Muscle layer of duodenum (tissue), 2 donors: ENCODE measurements at regions not wholly inside any gene's neighbourhood (a gene's known extent, or its start where the extent isn't known, plus 50 kb on each side); places are given as distances from the start of the nearest gene placed in this dataset.
"Not testable (repeated sequence)": the region's sequence is repeated elsewhere in the genome, so short reads cannot be mapped to it uniquely, and the experiment has no call there.

ENCODE experiments used
- H3K27ac ChIP-seq: one replicate; pipeline ENCODE4 v1.7.0; 2013; ENCODE audit warnings: mild to moderate bottlenecking, low read length
- H3K27me3 ChIP-seq: one replicate; pipeline ENCODE4 v1.7.0; 2013; ENCODE audit warnings: low read depth, mild to moderate bottlenecking, control low read depth, low read length
- H3K36me3 ChIP-seq, 2 donors: one replicate each; pipeline ENCODE4 v1.7.0; 2013; ENCODE audit warnings: low read length in 2 of 2, control low read depth in 1 of 2, mild to moderate bottlenecking in 1 of 2; ENCODE audit not compliant: insufficient read depth in 2 of 2, control insufficient read depth in 1 of 2
- H3K4me1 ChIP-seq, 2 donors: one replicate each; pipeline ENCODE4 v1.7.0; 2013; ENCODE audit warnings: low read length in 2 of 2, mild to moderate bottlenecking in 2 of 2, control low read depth in 1 of 2, moderate library complexity in 1 of 2; ENCODE audit not compliant: insufficient read depth in 2 of 2, control insufficient read depth in 1 of 2
- H3K4me3 ChIP-seq, 2 donors: one replicate each; pipeline ENCODE4 v1.7.0; 2013; ENCODE audit warnings: low read length in 2 of 2, low read depth in 1 of 2, mild to moderate bottlenecking in 1 of 2
- H3K9me3 ChIP-seq, 2 donors: one replicate each; pipeline ENCODE4 v1.7.0; 2013; ENCODE audit warnings: low read length in 2 of 2, control low read depth in 1 of 2, mild to moderate bottlenecking in 1 of 2; ENCODE audit not compliant: control insufficient read depth in 1 of 2
- donor health status: healthy.

DNA sequence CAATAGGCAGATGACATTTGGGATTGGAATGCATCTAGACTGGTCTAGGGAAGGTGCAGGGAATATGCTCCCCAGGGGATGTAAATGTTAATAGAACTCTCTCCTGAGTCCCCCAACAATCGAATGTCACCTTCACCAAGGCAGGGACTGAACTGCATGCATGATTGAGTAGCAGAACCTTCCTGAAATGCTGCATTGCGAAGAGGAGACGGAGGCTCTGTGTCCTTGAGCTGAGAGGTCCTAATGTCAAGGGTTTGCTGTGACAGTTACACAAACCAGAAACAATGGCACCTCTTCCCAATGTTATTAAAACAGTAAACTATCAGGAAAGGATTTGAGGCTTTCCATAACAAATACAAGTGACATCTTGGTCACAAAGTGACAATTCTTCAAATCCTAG is 117.5 kb upstream of the SFSWAP start:
- H3K36me3 ChIP-seq, result no peaks in the 10 kb centered on the region
- no peak overlapping the region for H3K4me3 ChIP-seq
- no peaks in the 10 kb centered on the region for H3K27me3 ChIP-seq
- H3K9me3 ChIP-seq, result no peaks in the 10 kb centered on the region
- no peaks in the 10 kb centered on the region for H3K4me1 ChIP-seq
- no peak overlapping the region for H3K27ac ChIP-seq

DNA sequence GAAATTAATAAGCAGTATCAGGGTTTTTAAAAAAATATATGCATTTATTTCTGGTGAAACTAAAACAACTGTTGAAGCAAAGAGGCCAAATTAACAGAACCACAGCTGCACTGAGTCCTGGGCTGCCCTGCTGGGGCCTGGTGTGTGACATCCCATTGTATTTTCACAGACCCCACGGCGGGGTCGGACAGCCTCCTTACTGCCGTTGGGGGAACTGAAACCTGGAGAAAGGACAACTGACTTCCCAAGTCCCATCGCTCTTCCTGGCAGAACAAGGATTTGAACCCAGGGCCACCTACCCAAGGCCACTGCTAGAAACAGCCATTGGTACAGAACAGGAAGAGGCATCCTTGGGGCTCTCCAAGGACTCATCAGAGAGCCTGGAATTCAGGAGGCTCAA is 114.8 kb upstream of the SFSWAP start:
- H3K36me3 ChIP-seq, result no peaks in the 10 kb centered on the region
- no peaks in the 10 kb centered on the region for H3K4me1 ChIP-seq
- no peak overlapping the region for H3K27ac ChIP-seq
- H3K27me3 ChIP-seq, result no peaks in the 10 kb centered on the region
- H3K4me3 ChIP-seq, result no peak overlapping the region
- no peaks in the 10 kb centered on the region for H3K9me3 ChIP-seq

DNA sequence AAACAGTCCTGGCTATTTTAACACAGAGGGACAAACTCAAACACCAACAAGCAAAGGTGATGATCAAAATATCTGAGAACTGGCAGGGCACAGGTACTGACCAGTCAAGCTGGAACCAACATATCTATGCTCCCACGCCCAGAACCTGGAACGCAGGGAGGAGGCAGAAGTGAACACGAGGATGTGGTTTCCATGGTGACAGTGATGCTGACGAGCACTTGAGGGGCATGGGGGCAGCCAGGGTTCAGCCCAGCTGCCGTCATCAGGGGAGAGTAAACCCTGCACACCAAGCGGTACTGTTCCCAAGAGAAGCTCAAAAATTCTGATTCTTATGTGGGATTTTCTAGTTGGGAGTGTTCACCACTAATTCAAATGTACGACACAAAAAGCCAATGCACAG is 113.6 kb upstream of the SFSWAP start:
- no peaks in the 10 kb centered on the region for H3K27me3 ChIP-seq
- H3K36me3 ChIP-seq, result no peaks in the 10 kb centered on the region
- H3K4me1 ChIP-seq, result no peaks in the 10 kb centered on the region
- no peak overlapping the region for H3K27ac ChIP-seq
- H3K9me3 ChIP-seq, result no peaks in the 10 kb centered on the region
- no peak overlapping the region for H3K4me3 ChIP-seq

DNA sequence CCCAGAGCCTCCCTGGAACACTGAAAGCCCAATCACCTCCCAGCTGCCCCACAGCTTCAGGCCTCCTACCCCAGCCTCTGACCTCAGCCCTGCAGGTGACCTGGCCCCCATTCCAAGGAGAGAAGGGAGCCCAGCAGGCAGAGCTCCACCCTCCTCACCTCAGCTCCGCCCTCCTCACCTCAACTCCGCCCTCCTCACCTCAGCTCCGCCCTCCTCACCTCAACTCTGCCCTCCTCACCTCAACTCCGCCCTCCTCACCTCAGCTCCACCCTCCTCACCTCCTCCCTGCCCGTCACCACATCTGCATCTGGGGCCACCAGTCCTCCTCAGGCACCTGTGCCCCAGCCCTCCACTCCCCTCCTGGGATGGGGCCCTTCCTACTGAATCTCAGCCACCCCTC is 112.2 kb upstream of the SFSWAP start:
- H3K27me3 ChIP-seq, result no peaks in the 10 kb centered on the region
- no peaks in the 10 kb centered on the region for H3K4me1 ChIP-seq
- H3K4me3 ChIP-seq, result no peak overlapping the region
- H3K27ac ChIP-seq, result no peak overlapping the region
- no peaks in the 10 kb centered on the region for H3K9me3 ChIP-seq
- no peaks in the 10 kb centered on the region for H3K36me3 ChIP-seq

DNA sequence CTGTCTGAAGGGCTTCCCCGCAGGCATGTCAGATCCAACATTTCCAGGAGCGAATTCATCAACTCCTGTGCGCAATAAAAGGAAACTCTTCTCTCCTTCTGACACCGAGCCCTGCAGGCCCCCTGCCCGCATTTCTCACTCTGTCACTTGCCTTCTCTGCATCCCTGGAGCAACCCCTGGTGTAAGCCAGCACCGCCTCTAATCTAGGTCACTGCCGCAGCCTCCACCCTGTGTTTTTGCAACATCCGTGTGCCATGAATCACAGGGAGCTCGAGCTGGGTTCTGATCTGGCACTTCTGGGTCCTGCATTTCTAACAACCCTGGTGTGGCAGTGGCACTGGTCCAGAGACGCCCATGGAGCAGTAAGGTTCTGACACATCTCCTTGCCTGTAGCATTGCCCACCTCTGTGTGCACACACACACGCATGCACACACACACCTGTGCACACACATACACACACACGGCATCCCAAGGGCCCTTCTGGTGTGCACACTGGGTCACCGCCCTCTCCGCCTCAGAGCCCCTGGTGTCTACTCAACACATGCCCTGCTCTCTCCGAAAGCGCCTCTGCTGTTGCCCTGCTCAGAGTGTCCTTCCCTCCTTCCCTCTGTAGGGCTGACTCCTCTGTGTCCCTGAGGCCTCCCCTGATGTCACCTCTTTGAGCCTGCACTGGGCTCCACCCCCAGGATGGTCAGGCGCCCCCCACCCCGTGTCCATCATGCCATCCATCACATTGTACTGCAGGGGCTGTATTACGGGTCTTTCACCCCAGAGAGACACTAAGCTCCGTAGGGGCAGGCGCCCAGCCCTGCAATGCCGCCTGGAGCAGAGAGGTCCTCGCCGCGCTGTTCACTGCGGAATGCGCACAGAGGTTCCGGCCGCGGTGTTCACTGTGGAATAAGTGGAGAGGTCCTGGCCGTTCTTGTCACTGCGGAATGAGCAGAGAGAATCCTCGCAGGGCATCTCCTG is 111.4 kb upstream of the SFSWAP start:
- H3K4me1 ChIP-seq, result no peaks in the 10 kb centered on the region
- no peaks in the 10 kb centered on the region for H3K9me3 ChIP-seq
- H3K27ac ChIP-seq, result no peak overlapping the region
- H3K4me3 ChIP-seq, result no peak overlapping the region
- no peaks in the 10 kb centered on the region for H3K27me3 ChIP-seq
- H3K36me3 ChIP-seq, result no peaks in the 10 kb centered on the region

DNA sequence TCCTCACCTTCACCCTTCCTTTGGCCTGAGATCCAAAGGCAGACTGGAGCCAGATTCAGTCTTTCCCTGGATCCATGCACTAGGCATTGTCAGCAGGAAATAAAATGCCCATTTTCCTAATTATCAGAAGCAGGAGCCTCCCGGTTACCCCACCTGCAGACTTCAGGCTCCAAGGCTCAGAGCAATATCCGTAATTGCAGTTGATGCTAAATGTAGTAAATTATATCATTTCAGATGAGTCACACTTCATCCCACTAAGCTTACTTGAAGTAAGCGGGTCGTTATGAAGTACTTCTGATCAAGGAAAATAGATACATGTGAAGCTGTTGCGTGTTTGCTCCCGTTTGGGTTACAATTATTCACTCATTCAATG is 110.7 kb upstream of the SFSWAP start:
- Histone ChIP-seq H3K36me3 (no peaks in the 10 kb centered on the region), H3K4me1 (no peaks in the 10 kb centered on the region)

DNA sequence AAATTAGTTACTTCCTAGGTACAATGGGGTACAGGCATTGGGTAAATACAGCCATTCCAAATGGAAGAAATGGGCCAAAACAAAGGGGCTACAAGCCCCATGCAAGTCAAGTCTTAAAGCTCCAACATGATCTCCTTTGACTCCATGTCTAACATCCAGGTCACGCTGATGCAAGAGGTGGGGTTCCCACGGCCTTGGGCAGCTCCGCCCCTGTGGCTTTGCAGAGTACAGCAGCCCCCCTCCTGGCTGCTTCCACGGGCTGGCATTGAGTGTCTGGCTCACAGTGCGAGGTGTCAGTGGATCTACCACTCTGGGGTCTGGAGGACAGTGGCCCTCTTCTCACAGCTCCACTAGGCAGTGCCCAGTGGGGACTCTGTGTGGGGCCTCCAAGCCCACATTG is 109.4 kb upstream of the SFSWAP start:
- H3K36me3 ChIP-seq, H3K27me3 ChIP-seq, H3K4me3 ChIP-seq, H3K27ac ChIP-seq, H3K4me1 ChIP-seq, H3K9me3 ChIP-seq: not testable (repeated sequence)

More for the DNA sequence above, 110.7 kb upstream of the SFSWAP start:
- H3K4me3 ChIP-seq, result no peak overlapping the region
- no peaks in the 10 kb centered on the region for H3K27me3 ChIP-seq
- H3K9me3 ChIP-seq, result no peaks in the 10 kb centered on the region
- no peak overlapping the region for H3K27ac ChIP-seq

DNA sequence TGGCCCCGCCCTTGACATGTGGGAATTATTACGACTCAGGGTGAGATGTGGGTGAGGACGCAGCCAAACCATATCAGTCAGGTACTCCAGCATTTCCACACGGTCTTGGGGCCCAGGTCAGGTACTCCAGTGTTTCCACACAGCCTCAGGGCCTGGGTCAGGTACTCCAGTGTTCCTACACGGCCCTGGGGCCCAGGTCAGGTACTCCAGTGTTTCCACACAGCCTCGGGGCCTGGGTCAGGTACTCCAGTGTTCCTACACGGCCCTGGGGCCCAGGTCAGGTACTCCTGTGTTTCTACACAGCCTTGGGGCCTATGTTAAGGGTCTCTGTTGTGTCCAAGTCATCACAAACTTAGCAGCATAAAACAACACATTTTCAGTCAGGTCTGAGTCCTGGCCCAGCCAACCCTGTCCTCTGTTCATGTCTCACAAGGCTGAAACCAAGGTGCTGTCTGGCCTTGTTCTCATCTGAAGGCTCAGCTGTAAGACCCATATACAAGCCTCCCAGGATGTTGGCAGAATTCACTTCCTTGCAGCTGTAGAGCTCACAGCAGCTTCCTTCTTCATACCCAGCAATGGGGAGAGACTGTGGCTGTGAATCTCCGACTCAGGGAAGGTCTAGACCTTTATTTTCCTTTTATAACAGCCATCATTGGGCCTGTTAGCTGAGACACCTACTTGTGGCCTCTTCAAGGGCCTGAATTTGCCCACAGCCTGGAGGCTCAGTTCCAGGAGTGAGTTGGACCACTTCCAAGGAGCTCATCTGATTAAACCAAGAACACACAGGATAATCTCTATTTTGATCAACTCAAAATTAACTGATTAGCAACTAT is 107.6 kb upstream of the SFSWAP start:
- no peaks in the 10 kb centered on the region for H3K36me3 ChIP-seq
- no peak overlapping the region for H3K4me3 ChIP-seq
- no peaks in the 10 kb centered on the region for H3K4me1 ChIP-seq
- no peaks in the 10 kb centered on the region for H3K9me3 ChIP-seq
- no peak overlapping the region for H3K27ac ChIP-seq
- H3K27me3 ChIP-seq, result no peaks in the 10 kb centered on the region

DNA sequence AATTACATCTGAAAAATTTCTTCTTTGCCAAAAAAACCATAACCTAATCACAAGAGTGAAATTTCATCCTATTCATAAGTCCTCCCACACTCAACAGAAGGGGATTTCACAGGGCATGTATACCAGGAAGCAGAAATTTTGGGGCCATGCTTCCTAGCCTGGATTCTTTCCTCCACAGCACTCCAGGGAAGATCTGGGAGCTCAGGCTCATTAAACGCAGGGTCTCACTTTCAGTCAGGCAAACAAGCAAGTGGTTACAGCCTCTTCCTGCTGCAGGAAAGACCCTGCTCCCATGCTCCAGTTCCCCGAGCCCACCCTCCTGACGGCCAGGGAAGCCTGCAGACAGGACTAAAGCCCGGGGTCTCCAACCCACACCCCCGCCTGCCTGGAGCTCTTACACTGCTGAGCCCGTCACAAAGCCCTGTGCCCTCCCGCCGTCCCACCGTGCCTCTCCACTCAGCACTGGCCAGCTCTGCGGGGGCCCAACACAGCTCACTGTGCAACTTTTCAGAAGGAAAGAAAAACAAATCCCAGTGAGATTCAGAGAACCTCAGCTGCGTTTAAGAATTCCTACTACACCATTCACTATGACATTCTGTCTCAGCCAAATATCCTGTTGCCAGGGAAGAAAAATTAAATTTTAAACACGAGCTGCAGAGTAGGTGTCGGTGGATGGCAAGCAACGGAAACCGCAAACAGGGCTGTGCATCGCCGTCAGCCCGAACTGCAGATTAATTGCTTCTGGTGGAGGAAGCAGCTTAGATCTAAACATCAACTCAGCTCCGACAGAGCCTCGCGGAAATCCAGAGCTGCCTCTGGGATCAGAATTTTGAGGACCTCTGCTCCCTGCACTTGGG is 106.7 kb upstream of the SFSWAP start:
- Histone ChIP-seq H3K4me1 (peaks cover 0 to 5% of the 10 kb centered on the region in 2 donors), H3K9me3 (no peaks in the 10 kb centered on the region), H3K27me3 (no peaks in the 10 kb centered on the region), H3K4me3 (no peak overlapping the region), H3K36me3 (no peaks in the 10 kb centered on the region), H3K27ac (no peak overlapping the region)

DNA sequence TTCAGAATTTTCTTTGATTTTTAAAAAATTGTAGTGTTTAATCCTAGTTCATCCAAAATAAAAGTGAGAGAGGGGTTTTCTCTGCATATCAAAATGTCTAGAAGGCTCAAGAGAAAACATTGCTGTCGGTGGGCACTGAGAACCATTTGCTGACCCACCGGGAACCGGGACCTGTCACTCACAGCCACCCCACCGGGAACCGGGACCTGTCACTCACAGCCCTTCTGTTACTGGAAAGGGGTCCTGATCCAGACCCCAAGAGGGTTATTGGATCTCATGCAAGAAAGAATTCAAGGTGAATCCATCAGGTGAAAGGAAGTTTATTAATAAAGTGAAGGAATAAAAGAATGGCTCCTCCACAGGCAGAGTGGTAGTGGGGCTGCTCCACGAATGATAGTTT is 106.0 kb upstream of the SFSWAP start:
- H3K36me3 ChIP-seq, result no peaks in the 10 kb centered on the region
- H3K4me3 ChIP-seq, result no peak overlapping the region
- H3K27ac ChIP-seq, result no peak overlapping the region
- H3K9me3 ChIP-seq, result no peaks in the 10 kb centered on the region
- peaks cover 0 to 5% of the 10 kb centered on the region in 2 donors for H3K4me1 ChIP-seq
- no peaks in the 10 kb centered on the region for H3K27me3 ChIP-seq

DNA sequence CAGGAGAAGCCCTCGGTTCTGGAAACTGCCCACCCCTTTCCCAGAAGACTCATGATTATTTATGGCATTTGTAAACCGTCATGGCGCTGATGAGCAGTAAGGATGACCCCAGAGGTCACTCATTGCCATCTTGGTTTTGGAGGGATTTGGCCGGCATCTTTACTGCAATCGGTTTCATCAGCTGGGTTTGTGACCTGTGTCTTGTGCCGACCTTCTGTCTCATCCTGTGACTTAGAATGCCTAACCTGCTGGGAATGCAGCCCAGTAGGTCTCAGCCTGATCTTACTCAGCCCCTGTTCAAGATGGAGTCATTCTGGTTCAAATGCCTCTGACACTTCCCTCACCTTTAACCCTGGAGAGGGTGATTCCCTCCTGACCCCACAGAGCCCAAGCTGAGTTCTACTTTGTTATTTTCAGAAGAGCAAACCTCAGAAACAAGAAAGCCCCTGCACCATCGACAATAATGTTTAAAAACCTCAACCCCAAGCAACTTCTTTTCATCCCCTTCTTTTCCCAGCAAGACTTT is 105.5 kb upstream of the SFSWAP start:
- Histone ChIP-seq H3K27me3 (no peaks in the 10 kb centered on the region), H3K27ac (no peak overlapping the region), H3K4me1 (peaks cover 0 to 5% of the 10 kb centered on the region in 2 donors)

More for the DNA sequence above, 105.5 kb upstream of the SFSWAP start:
- Histone ChIP-seq H3K36me3 (no peaks in the 10 kb centered on the region), H3K9me3 (no peaks in the 10 kb centered on the region), H3K4me3 (no peak overlapping the region)
